DMS153 (cell line): ENCODE measurements at regions not wholly inside any gene's neighbourhood (a gene's known extent, or its start where the extent isn't known, plus 50 kb on each side); places are given as distances from the start of the nearest gene placed in this dataset.
"Not testable (repeated sequence)": the region's sequence is repeated elsewhere in the genome, so short reads cannot be mapped to it uniquely, and the experiment has no call there.

Experiments
- DNase-seq: peaks from one replicate; lab custom pipeline; 2025; lab: John Stamatoyannopoulos, UW

DNA sequence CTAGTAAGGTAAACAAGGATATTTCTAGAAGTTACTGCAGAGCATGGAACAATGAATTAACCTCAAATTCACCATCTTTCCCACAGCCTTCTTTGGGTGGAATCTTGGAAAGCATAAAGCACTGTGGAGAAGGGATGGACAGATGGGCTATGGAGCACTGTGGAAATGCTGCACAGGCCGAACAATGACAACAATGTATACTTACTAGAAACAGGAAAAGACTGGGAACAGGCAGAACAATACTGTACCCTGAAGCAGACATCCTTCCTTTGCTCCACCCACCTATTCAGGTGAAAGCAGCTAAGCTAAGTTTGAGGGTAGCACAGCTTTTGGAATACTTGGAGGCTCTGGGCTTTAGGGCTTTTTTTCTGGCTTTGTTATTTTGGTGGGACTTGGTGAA, 250.6 kb upstream of the KLF8 start:
- no peak for DNase-seq

DNA sequence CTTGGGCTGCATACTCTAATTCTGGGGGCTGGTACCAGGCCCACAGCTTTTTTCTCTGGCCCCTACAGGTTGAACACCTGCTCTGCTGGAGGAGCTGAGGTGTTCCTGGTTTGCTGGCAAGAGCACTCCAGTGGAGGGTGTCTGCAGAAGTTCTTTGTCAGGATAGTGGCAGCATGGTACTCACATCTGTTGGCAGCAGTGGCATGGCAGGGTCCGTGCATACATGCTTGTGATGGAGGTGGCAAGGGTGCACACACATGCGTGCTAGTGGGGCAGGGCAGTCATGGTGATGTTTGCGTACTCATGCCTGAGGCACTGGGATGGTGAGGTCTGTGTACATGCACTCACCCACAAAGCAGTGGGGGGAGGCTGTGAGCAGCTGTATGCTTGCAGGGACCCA, 235.5 kb upstream of the KLF8 start:
- DNase-seq = no peak

DNA sequence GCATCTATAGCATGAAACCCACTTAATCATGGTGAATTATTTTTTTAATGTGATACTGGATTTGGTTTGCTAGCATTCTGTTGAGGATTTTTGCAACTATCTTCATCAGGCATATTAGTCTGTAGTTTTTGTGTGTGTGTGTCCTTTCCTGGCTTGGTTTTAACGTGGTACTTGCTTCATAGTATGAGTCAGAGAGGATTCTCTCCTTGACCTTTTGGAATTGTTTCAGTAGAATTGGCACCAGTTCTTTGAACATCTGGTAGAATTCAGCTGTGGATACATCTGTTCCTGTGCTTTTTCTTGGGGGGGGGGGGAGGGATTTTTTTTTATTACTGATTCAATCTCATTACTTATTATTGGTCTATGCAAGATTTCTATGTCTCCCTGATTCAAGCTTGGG, 232.0 kb upstream of the KLF8 start:
- DNase-seq = no peak

DNA sequence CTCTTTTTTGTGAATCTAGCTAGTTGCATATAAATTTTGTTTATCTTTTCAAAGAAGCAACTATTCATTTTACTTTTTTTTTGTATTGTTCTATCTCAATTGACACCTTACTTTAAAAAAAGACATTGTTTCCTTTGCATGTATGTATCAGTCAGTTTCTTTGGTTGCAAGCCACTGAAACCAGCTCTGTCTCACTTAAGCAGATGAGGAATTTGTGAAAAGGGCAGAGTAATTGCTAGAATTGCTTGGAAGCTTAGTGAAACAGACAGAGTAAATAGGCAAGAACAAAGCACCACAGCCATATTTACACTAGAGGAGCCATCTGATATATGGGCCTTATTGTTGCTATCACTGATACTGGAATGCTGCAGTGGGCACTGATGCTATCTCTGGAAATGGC, 231.4 kb upstream of the KLF8 start:
- no peak for DNase-seq

DNA sequence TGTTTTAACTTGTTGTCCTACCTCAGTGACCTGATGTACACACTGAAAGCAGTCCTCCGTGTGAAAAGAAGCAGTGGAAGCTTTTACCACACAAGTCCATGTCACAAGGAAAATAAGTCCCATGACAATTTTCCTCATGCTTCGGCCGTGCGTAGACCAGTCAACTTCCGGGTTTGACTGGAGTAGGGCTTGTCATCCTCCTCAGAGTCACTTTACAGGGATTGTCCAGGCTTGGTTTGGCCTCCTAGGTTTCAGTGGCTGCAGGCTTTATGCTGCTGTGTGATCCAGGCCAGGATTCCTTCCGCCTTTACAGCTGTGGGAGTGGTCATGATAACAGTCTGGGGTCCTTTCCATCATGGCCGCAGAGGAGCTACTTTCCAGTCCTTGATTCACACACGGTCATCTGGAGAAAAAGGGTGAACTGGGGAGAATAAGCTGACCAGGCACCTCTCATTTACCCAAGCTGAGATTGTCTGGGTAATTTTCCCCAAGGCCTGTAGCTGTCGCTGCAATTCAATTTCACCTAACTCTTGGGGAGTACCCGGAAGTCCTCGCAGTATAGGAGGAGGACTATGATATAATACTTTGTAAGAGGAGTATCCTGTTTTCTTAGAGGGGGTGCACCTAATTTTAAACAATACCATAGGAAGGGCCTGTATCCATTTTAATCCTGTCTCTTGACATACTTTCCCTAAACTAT, 206.1 kb upstream of the KLF8 start:
- DNase-seq = peak; percentile 11

DNA sequence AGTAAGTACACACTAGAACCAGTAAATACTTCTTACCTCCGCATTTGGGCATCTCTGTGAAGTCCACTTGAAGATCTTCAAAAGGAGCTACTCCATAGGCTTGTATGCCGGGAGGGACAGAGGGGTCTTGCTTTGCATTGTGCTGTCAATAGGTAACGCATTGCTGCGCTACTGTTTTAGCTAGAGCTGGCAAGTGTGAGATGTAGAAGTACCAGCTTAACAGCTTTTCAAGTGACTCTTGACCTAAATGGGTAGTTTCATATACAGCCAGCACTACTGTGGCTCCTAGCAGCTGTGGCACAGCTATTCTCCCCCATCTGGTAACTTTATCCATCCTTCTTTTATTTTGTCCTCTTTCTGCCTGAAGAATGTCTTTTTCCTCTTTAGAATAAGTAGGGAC, 205.3 kb upstream of the KLF8 start:
- DNase-seq = peak; percentile 51

DNA sequence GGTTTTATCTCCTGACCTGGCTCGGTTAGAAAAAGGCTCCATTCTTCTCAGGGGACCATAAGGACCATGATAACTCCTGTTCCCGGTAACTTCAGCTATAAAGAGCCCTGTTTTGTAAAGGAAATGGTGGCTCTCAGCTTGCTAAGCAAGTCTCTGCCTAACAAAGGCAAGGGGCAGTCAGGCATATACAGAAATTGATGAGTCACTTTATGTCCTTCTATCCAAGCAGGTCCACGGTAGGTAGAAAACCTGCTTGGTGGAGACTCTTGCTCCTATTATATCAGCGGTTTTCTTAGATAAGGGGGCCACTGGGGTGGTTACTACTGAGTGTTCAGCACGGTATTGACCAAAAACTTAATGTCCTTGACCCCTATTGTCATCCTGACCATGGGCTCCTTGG, 203.0 kb upstream of the KLF8 start:
- DNase-seq = no peak

DNA sequence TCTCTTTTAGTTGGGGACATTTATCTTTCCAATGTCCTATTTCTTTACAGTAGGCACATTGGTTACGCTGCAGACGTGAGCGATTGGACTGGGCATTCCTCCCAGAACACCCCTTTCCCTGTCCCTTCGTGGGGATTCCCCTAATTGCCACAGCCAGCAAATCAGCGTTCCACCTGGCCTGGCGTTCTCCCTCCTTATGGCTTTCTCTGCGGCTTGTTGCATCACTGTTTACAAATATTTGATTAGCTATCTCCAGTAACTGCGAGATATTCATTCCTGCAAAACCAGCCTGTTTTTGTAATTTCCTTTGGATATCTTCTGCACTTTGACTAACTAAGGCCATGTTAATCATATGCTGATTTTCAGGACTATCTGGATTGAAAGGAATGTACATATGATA, 202.5 kb upstream of the KLF8 start:
- no peak for DNase-seq

DNA sequence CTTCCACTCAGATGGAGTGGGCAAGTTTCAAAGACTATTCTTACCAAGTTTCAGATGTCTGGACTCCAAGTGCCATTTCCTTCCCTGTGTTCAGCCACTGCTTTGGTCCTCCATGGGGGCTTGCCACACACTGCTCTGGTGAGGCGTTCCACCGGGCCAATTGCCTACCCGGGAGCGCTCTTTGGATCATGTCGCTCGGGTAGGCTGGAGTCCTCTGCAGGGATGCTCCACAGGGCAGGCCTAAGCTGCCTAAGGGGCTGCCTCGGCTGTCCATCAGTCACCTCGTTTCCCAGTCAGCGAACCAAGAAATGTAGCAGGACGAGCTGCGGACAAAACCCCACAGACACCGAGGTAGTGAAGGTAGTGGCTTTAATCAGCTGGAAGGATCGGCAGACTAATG, 200.7 kb upstream of the KLF8 start:
- no peak for DNase-seq

DNA sequence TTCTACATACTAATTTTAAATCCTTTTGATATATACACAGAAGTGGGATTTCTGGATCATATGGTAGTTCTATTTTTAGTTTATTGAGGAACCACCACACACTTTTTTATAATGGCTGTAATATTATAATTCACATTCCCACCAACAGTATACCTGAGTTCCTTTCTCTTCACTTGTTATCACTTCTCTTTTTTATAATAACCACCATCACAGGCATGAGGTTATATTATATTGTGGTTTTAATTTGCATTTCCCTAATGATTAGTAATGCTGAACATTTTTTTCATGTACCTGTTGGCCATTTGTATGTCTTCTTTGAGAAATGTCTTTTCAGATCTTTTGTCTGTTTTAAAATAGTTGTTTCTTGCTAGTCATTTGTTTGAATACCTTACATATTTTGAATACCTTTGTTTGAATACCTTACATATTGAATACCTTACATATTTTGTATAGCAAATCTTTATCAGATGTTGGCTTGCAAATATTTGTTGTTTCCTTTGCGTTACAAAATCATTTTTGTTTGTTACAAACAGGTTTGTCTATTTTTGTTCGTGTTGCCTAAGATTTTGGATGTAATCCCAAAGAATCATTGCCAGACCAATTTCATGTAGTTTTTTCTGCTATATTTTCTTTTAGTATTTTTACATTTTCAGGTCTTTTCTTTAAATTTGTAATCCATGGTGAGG, 198.5 kb upstream of the KLF8 start:
- DNase-seq = no peak

DNA sequence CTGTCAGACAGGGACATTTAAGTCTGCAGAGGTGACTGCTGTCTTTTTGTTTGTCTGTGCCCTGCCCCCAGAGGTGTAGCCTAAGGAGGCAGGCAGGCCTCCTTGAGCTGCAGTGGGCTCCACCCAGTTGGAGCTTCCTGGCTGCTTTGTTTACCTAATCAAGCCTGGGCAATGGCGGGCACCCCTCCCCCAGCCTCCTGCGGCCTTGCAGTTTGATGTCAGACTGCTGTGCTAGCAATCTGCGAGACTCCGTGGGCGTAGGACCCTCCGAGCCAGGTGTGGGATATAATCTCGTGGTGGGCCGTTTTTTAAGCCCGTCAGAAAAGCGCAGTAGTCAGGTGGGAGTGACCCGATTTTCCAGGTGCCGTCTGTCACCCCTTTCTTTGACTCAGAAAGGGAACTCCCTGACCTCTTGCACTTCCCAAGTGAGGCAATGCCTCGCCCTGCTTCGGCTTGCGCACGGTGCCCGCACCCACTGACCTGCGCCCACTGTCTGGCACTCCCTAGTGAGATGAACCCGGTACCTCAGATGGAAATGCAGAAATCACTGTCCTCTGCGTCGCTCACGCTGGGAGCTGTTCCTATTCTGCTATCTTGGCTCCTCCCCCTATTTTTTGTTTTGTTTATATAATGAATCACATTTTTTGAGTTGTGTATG, 179.4 kb upstream of the KLF8 start:
- DNase-seq = not testable (repeated sequence)

DNA sequence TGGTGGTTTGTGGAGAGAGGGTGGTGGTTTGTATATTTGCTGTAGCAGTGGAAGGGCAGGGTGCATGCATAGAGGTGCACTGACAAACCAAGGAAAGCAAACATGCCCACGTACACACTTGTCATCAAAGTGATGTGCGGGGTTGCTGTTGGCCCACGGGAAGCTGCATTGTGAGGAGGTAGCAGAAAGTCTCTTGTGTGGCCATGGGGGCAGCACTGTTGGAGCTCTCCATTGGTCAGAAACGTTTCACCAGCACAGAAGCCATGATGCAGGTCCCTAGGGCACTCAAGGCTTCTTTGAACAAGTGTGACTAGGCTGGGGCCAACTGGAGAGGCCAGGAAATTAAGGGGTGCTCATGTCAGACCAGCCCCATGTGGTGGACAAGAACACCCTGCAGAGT, 174.8 kb upstream of the KLF8 start:
- DNase-seq = no peak

DNA sequence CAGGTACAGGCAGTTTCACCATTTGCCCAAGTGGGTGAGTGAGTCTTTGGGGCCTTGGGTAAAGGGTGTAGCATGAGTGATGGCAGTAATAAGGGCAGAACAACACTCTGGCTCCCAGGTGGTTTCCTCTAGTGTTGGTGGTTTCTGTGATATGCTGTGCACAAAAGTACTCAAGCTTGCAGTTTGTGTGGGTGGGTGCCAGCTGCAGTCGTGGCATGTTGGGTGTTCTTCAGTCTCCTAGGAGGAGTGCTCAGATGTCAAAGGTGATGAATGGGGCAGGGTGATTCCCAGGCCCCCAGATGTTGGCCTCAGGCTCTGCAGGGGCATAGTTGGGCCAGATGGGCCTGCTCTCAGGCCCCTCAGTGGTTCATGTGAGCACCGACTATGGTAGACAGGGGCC, 166.1 kb upstream of the KLF8 start:
- no peak for DNase-seq

DNA sequence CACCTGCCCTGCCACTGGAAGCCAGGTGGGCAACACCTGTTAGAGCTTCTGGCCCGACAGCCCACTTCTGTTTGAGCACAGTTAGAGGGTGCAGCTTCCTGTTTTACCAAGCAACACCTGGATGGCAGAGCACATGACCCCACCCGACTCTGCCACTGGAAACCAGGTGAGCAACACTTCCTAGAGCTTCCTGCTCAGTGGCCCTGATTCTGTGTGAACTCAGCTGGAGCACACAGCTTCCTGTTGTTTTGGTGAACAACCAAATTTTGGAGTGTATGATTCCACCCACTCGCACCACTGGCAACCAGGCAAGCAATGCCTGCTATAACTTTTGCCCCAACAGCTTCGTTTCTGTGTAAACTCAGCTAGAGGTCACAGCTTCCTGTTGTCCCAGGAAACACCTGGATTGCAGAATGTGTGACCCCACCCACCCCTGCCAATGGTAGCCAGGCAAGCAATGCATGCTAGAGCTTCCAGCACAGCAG, 163.8 kb upstream of the KLF8 start:
- no peak for DNase-seq

DNA sequence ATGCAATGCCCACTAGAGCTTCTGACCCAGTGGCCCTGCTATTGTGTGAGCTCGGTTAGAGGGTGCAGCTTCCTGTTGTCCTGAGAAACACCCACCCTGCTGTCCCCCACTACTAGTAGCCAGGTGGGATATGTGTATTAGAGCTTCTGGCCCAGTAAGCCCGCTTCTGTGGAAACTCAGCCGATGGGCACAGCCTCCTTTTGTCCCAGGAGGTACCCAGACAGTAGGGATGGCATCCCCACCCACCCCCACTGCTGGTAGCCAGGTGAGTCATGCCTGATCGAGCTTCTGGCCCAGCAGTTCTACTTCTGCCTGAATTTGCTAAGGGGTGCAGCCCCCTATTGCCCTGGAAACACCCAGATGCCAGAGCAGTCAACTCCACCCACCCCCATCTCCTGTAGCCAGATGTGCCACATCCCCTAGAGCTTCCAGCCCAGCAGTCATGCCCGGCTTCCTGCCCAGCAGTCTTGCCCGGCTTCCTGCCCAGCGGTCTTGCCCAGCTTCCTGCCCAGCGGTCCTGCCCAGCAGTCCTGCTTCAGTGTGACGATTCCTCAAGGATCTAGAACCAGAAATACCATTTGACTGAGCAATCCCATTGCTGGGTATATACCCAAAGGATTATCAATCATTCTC, 162.7 kb upstream of the KLF8 start:
- no peak for DNase-seq

DNA sequence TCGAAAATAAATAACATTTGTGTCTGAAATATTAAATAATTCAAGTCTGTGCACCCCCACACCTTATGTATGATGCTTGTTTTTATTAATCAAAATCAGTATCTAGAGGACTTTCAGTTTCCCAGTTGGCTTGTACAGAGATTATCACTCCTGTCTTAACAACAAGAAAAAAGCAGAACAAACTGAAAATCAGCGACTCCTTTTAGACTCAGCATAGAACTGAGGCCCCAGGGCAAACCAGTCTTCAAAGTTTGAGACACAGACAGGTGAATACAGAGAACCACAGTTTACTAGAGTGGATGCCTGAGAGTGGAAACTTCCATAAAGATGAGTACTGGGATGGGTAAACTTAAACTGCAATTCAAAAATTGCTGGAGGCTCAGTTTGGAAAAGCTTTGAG, 142.8 kb upstream of the KLF8 start:
- no peak for DNase-seq

DNA sequence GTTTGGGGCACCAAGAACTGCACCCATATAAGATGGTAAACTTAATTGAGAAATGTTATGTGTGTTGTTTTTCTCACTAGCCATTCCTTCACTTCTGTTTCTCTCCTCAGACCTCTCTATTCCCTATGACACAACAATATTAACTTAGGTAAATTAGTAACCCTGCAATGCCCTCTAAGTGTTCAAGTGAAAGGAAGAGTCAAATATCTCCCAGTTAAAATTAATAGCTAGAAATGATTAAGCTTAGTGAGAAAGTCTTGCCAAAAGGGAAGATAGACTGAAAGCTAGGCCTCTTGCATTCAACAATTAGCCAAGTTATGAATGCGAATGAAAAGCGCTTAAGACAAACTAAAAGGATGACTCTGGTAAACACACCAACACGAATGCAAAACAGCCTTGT, 132.9 kb upstream of the KLF8 start:
- DNase-seq = no peak

DNA sequence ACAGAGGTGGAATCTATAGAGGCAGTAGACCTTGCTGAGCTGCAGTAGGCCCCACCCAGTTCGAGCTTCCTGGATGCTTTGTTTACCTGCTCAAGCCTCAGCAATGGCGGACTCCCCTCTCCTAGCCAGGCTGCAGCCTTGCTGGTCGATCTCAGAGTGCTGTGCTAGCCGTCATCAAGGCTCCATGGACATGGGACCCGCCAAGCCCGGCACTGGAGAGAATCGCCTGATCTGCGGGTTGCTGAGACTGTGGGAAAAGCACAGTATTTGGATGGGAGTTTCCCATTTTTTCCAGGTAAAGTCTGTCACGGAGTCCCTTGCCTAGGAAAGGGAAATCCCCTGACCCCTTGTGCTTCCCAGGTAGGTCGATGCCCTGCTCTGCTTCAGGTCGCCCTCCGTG, 124.8 kb upstream of the KLF8 start:
- peak; percentile 4 for DNase-seq

DNA sequence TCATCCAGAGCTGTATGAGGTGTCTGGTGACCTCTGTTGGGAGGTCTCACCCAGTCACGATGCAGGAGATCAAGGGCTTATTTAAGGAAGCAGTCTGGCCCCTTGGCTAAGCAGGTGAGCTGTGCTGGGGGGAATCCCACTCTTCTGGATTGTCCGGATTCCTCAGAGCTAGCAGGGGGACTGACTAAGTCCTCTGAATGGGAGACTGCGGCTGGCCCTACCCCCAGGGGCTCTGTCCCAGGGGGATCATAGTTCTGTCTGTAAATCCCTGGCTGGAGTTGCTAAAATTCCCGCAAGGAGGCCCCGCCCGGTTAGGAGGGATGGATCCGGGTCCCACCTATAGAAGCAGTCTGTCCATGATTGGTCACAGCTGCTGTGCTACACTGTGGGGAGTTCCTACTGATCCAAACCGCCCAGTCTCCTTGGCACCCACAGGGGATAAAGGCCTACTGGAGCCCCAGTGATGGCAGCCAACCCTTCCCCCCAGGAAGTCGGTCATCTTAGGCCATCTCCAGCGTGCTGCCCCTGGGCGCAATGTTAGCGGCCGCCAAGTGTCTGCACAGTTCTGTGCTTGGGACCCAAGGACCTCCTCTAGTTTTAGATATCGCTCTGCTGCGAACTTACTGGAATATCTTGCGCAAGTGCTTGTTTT, 118.2 kb upstream of the KLF8 start:
- no peak for DNase-seq

DNA sequence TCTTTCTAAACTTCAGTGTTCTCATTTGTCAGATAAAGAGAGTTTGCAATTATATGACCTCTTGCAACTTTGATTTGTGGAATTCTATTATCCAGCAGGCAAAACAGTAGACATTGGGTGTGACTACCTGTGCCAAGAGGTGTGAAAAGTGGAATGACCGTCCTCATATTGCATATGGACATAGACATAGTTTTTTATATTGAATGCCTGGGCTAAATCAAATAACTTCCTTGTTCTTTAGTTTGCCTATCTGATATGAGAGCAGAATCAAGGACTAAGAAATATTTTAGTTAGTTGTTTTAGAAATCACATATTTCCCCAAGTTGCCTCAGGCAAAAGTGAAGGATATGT, 117.7 kb upstream of the KLF8 start:
- no peak for DNase-seq

DNA sequence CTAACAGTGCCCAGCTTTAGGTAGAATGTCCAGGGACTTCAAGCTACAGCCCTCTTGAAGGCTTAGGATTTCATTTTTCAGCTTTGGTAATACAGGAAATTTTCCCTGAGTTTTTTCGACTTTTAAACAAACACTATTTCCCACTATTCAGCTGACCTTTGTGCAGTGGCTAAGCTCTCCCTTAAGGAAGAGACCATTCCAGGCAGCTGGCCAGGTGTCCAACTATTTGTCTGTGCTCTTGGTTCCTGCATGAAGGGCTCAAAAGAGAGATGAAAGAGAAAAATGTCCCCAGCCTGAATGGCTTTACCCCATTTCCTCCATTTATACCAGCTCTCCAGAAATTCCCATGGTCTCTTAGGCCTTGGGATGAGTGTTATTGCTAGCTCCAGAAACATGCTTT, 111.9 kb upstream of the KLF8 start:
- no peak for DNase-seq

DNA sequence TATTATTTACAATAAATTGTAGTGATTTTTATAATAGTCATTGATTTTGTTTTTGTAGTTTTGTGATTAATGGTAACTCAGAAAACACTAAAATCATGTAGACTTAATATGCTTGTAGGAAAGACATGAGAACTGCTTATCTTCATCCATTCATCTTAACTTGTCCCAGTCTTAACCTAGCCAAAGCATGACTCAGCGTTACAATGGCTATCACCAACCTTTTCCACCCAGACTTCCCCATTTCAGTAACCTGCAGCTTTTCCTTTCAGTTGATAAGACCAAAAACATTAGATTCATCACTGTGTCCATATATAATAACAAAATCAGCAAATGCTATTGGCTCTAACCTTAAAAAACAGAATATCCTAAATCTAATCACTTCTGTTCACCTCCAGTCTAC, 106.2 kb upstream of the KLF8 start:
- DNase-seq = no peak

DNA sequence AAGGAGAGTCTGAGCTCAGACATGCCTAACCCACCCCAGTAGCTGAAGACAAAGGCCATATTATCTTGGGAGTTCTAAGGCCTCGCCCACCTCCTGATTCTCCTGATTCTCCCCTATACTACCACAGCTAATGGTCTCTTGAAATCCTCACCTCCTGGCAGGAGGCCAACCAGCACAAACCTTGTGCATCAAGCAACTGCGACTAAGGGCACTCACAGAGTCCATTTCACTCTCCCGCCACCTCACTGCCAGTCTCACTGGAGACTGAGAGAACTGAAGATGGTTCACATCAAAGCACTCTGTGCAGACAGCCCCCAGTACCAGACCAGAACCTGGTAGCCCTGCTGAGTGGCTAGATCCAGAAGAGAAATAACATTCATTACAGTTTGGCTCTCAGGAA, 102.1 kb upstream of the KLF8 start:
- no peak for DNase-seq
